GM12878 (cell line): ENCODE measurements at regions not wholly inside any gene's neighbourhood (a gene's known extent, or its start where the extent isn't known, plus 50 kb on each side); places are given as distances from the start of the nearest gene placed in this dataset.

Experiments used
- ATF7 ChIP-seq: fragments of 450-650 bp; IDR thresholded peaks from 2 replicates; pipeline ENCODE4 v1.6.1; 2016; ENCODE audit warnings: low read depth, mild to moderate bottlenecking
- BACH1 ChIP-seq: fragments of 450-650 bp; IDR thresholded peaks from 2 replicates; pipeline ENCODE4 v1.6.1; 2017; ENCODE audit warnings: mild to moderate bottlenecking, borderline replicate concordance
- CBX5 ChIP-seq: sonication (generic); IDR thresholded peaks from 2 replicates; pipeline ENCODE4 v1.6.1; 2016; ENCODE audit warnings: low read depth, moderate library complexity, mild to moderate bottlenecking, inconsistent platforms
- CHD4 ChIP-seq: fragments of 200-600 bp; sonication (generic); IDR thresholded peaks from 2 replicates; pipeline ENCODE4 v1.6.1; 2016; ENCODE audit warnings: mild to moderate bottlenecking
- CREB1 ChIP-seq: IDR thresholded peaks from 2 replicates; pipeline ENCODE4 v1.6.1; 2012; ENCODE audit warnings: low read depth, mild to moderate bottlenecking, inconsistent platforms
- DPF2 ChIP-seq: fragments of 450-650 bp; IDR thresholded peaks from 2 replicates; pipeline ENCODE4 v1.6.1; 2017; ENCODE audit warnings: mild to moderate bottlenecking
- EP300 ChIP-seq, 2 experiments: fragments of 150-350 bp in 1 of 2; IDR thresholded peaks; 2 replicates each; pipeline ENCODE4 v1.6.1; 2011 to 2012; ENCODE audit warnings: low read depth in 2 of 2, low read length in 2 of 2, borderline replicate concordance in 1 of 2, improper control_type of control experiment in 1 of 2, inconsistent platforms in 1 of 2; ENCODE audit not compliant: control insufficient read depth in 1 of 2
- FOXK2 ChIP-seq: fragments of 450-650 bp; IDR thresholded peaks from 2 replicates; pipeline ENCODE4 v1.6.1; 2017; ENCODE audit warnings: mild to moderate bottlenecking, moderate library complexity
- MEF2B ChIP-seq: fragments of 450-650 bp; IDR thresholded peaks from 2 replicates; pipeline ENCODE4 v1.6.1; 2018; ENCODE audit warnings: mild to moderate bottlenecking, moderate library complexity; ENCODE audit not compliant: partially characterized antibody, poor library complexity, severe bottlenecking
- NFYA ChIP-seq: IDR thresholded peaks from 2 replicates; pipeline ENCODE4 v1.6.1; 2011; ENCODE audit warnings: low read depth, mild to moderate bottlenecking, low read length, improper control_type of control experiment, borderline replicate concordance
- PAX8 ChIP-seq: fragments of 450-650 bp; IDR thresholded peaks from 2 replicates; pipeline ENCODE4 v1.6.1; 2017; ENCODE audit warnings: mild to moderate bottlenecking, moderate library complexity
- RELA ChIP-seq: fragments of 450-650 bp; IDR thresholded peaks from 2 replicates; pipeline ENCODE4 v1.8.0; 2014; ENCODE audit warnings: borderline replicate concordance; ENCODE audit not compliant: partially characterized antibody
- SMARCA5 ChIP-seq: fragments of 450-650 bp; IDR thresholded peaks from 2 replicates; pipeline ENCODE4 v1.6.1; 2017; ENCODE audit warnings: mild to moderate bottlenecking
- SREBF1 ChIP-seq: IDR thresholded peaks from 2 replicates; pipeline ENCODE4 v1.6.1; 2012; ENCODE audit warnings: mild to moderate bottlenecking, low read length
- SRF ChIP-seq, 2 experiments: IDR thresholded peaks; 2 replicates each; pipeline ENCODE4 v1.6.1; 2011; ENCODE audit warnings: low read depth in 2 of 2, low read length in 2 of 2, mild to moderate bottlenecking in 1 of 2, moderate library complexity in 1 of 2
- ZNF24 ChIP-seq: fragments of 450-650 bp; IDR thresholded peaks from 2 replicates; pipeline ENCODE4 v1.6.1; 2017; ENCODE audit warnings: antibody characterized with exemption, mild to moderate bottlenecking
- TF ChIP-seq, protein P1 (sequence below): IDR thresholded peaks from 2 replicates; pipeline ENCODE4 v1.6.1; 2011; ENCODE audit warnings: low read depth, mild to moderate bottlenecking, low read length, moderate library complexity, borderline replicate concordance; ENCODE audit errors: extremely low read depth
- TF ChIP-seq, protein P2 (sequence below): fragments of 450-650 bp; IDR thresholded peaks from 2 replicates; pipeline ENCODE4 v1.6.1; 2017; ENCODE audit warnings: mild to moderate bottlenecking, moderate library complexity
- TF ChIP-seq, protein P3 (sequence below): fragments of 450-650 bp; IDR thresholded peaks from 2 replicates; pipeline ENCODE4 v1.6.1; 2014; ENCODE audit warnings: mild to moderate bottlenecking
- TF ChIP-seq, protein P4 (sequence below): IDR thresholded peaks from 2 replicates; pipeline ENCODE4 v1.6.1; 2012; ENCODE audit warnings: low read depth, low read length, improper control_type of control experiment
- TF ChIP-seq, protein P5 (sequence below): IDR thresholded peaks from 2 replicates; pipeline ENCODE4 v1.6.1; 2011; ENCODE audit warnings: borderline replicate concordance, low read depth, mild to moderate bottlenecking, moderate library complexity, mixed read lengths, low read length; ENCODE audit not compliant: insufficient read depth; ENCODE audit errors: extremely low read length
- TF ChIP-seq, protein P6 (sequence below): fragments of 450-650 bp; IDR thresholded peaks from 2 replicates; pipeline ENCODE4 v1.6.1; 2017; ENCODE audit warnings: low read depth, mild to moderate bottlenecking, moderate library complexity

DNA sequence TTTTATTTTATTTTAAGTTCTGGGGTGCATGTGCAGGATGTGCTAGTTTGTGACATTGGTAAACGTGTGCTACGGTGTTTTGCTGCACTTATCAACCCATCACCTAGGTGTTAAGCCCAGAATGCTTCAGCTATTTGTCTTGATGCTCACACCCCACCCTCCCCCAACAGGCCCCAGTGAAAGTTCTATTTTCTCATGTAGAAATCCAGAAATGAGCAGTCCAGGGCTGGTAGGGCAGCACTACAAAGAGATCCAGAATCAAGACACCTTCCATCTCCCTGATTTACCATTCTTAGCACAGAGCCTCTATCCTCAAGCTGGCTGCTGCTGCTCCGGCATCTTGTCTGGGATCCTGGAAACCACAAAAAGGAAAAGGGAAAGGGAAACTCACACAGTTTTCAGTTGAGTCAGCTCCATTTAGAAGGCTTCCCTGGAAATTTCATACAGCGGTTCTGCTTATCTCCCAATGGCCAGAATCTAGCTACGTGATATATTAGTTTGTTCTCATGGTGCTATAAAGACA lies 85.4 kb upstream of the SMARCA2 start (continued):
- TF ChIP-seq, protein P1, sequence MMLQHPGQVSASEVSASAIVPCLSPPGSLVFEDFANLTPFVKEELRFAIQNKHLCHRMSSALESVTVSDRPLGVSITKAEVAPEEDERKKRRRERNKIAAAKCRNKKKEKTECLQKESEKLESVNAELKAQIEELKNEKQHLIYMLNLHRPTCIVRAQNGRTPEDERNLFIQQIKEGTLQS: no peak
- TF ChIP-seq RELA (no peak), ATF7 (no peak), EP300 (IDR thresholded peaks at IDR 0.05; ENCODE audit: borderline replicate concordance in 1 of 2, control insufficient read depth in 1 of 2, low read depth in 2 of 2, low read length in 2 of 2) (peak; percentile 39 to 73; a peak in 1 of 4 replicates), SRF (IDR thresholded peaks at IDR 0.05; ENCODE audit: low read depth in 2 of 2, low read length in 2 of 2) (no peak), NFYA (no peak), CREB1 (0 out of 2 replicates have a peak, but pooled peaks have one; percentile 36), PAX8 (0 out of 2 replicates have a peak, but pooled peaks have one; percentile 47), ZNF24 (peak; percentile 45; the same call in 1 of the 2 replicates), CHD4 (no peak), CBX5 (no peak), BACH1 (no peak; the same call in 1 of the 2 replicates), MEF2B (no peak), SMARCA5 (0 out of 2 replicates have a peak, but pooled peaks have one; percentile 34), DPF2 (peak; percentile 49), SREBF1 (no peak), FOXK2 (no peak)
- TF ChIP-seq, protein P2, sequence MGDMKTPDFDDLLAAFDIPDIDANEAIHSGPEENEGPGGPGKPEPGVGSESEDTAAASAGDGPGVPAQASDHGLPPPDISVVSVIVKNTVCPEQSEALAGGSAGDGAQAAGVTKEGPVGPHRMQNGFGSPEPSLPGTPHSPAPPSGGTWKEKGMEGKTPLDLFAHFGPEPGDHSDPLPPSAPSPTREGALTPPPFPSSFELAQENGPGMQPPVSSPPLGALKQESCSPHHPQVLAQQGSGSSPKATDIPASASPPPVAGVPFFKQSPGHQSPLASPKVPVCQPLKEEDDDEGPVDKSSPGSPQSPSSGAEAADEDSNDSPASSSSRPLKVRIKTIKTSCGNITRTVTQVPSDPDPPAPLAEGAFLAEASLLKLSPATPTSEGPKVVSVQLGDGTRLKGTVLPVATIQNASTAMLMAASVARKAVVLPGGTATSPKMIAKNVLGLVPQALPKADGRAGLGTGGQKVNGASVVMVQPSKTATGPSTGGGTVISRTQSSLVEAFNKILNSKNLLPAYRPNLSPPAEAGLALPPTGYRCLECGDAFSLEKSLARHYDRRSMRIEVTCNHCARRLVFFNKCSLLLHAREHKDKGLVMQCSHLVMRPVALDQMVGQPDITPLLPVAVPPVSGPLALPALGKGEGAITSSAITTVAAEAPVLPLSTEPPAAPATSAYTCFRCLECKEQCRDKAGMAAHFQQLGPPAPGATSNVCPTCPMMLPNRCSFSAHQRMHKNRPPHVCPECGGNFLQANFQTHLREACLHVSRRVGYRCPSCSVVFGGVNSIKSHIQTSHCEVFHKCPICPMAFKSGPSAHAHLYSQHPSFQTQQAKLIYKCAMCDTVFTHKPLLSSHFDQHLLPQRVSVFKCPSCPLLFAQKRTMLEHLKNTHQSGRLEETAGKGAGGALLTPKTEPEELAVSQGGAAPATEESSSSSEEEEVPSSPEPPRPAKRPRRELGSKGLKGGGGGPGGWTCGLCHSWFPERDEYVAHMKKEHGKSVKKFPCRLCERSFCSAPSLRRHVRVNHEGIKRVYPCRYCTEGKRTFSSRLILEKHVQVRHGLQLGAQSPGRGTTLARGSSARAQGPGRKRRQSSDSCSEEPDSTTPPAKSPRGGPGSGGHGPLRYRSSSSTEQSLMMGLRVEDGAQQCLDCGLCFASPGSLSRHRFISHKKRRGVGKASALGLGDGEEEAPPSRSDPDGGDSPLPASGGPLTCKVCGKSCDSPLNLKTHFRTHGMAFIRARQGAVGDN: no peak; the same call in 1 of the 2 replicates
- TF ChIP-seq, protein P3, sequence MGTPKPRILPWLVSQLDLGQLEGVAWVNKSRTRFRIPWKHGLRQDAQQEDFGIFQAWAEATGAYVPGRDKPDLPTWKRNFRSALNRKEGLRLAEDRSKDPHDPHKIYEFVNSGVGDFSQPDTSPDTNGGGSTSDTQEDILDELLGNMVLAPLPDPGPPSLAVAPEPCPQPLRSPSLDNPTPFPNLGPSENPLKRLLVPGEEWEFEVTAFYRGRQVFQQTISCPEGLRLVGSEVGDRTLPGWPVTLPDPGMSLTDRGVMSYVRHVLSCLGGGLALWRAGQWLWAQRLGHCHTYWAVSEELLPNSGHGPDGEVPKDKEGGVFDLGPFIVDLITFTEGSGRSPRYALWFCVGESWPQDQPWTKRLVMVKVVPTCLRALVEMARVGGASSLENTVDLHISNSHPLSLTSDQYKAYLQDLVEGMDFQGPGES: no peak
- TF ChIP-seq, protein P4, sequence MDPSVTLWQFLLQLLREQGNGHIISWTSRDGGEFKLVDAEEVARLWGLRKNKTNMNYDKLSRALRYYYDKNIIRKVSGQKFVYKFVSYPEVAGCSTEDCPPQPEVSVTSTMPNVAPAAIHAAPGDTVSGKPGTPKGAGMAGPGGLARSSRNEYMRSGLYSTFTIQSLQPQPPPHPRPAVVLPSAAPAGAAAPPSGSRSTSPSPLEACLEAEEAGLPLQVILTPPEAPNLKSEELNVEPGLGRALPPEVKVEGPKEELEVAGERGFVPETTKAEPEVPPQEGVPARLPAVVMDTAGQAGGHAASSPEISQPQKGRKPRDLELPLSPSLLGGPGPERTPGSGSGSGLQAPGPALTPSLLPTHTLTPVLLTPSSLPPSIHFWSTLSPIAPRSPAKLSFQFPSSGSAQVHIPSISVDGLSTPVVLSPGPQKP: no peak
- TF ChIP-seq, protein P5, sequence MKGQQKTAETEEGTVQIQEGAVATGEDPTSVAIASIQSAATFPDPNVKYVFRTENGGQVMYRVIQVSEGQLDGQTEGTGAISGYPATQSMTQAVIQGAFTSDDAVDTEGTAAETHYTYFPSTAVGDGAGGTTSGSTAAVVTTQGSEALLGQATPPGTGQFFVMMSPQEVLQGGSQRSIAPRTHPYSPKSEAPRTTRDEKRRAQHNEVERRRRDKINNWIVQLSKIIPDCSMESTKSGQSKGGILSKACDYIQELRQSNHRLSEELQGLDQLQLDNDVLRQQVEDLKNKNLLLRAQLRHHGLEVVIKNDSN: no peak
- TF ChIP-seq, protein P6, sequence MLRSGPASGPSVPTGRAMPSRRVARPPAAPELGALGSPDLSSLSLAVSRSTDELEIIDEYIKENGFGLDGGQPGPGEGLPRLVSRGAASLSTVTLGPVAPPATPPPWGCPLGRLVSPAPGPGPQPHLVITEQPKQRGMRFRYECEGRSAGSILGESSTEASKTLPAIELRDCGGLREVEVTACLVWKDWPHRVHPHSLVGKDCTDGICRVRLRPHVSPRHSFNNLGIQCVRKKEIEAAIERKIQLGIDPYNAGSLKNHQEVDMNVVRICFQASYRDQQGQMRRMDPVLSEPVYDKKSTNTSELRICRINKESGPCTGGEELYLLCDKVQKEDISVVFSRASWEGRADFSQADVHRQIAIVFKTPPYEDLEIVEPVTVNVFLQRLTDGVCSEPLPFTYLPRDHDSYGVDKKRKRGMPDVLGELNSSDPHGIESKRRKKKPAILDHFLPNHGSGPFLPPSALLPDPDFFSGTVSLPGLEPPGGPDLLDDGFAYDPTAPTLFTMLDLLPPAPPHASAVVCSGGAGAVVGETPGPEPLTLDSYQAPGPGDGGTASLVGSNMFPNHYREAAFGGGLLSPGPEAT: no peak
